Nephron progenitor cell (in vitro differentiated cells): ENCODE measurements at regions not wholly inside any gene's neighbourhood (a gene's known extent, or its start where the extent isn't known, plus 50 kb on each side); places are given as distances from the start of the nearest gene placed in this dataset.

Experiments used
- DNase-seq: peaks from one replicate; pipeline ENCODE4 v3.0.0; 2021
- H3K27ac Mint-ChIP-seq: 2 replicates; pipeline ENCODE4 v1.8.0; 2021; ENCODE audit warnings: mild to moderate bottlenecking, moderate library complexity, mixed read lengths
- H3K27me3 Mint-ChIP-seq: 2 replicates; pipeline ENCODE4 v1.8.0; 2021; ENCODE audit warnings: mild to moderate bottlenecking, low read depth, mixed read lengths; ENCODE audit not compliant: poor library complexity
- H3K36me3 Mint-ChIP-seq: 2 replicates; pipeline ENCODE4 v1.8.0; 2021; ENCODE audit warnings: low read depth, mixed read lengths
- H3K4me1 Mint-ChIP-seq: 2 replicates; pipeline ENCODE4 v1.8.0; 2021; ENCODE audit warnings: mixed read lengths
- H3K4me3 Mint-ChIP-seq: 2 replicates; pipeline ENCODE4 v1.8.0; 2021; ENCODE audit warnings: mild to moderate bottlenecking, moderate library complexity, mixed read lengths
- H3K9me3 Mint-ChIP-seq: 2 replicates; pipeline ENCODE4 v1.8.0; 2021; ENCODE audit warnings: mild to moderate bottlenecking, moderate library complexity, mixed read lengths
- TF ChIP-seq, protein P1 (sequence below): fragments of 200-600 bp; sonication (generic); IDR thresholded peaks from 2 replicates; pipeline ENCODE4 v1.5.0; 2021; ENCODE audit warnings: antibody characterized with exemption

DNA sequence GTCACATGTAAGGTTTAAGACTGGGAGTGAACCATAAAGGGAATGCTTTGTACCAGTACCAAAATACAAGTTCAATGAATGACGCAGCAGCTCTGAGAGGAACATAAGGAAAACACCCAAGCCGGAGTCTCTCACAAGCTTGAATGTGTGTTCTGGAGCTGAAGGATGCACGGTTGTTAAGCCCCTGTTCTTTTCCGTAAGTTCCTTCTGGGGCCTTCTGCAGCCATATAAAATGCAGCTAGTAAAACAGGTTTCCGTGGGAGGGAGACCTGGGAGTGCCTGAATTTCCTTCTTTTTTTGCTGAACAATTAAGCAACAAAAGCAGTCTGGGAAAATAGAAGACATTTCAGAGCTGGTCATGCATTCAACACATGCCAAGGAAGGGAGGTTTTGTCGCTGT, 73.2 kb upstream of the JAG1 start:
- peaks cover 4% of the 10 kb centered on the region for H3K36me3 Mint-ChIP-seq
- DNase-seq: no peak
- TF ChIP-seq, protein P1, sequence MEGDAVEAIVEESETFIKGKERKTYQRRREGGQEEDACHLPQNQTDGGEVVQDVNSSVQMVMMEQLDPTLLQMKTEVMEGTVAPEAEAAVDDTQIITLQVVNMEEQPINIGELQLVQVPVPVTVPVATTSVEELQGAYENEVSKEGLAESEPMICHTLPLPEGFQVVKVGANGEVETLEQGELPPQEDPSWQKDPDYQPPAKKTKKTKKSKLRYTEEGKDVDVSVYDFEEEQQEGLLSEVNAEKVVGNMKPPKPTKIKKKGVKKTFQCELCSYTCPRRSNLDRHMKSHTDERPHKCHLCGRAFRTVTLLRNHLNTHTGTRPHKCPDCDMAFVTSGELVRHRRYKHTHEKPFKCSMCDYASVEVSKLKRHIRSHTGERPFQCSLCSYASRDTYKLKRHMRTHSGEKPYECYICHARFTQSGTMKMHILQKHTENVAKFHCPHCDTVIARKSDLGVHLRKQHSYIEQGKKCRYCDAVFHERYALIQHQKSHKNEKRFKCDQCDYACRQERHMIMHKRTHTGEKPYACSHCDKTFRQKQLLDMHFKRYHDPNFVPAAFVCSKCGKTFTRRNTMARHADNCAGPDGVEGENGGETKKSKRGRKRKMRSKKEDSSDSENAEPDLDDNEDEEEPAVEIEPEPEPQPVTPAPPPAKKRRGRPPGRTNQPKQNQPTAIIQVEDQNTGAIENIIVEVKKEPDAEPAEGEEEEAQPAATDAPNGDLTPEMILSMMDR: no peak
- H3K4me1 Mint-ChIP-seq: peaks cover 36% of the 10 kb centered on the region
- peaks cover 8% of the 10 kb centered on the region for H3K27me3 Mint-ChIP-seq
- no peaks in the 10 kb centered on the region for H3K9me3 Mint-ChIP-seq
- no peak overlapping the region for H3K4me3 Mint-ChIP-seq
- H3K27ac Mint-ChIP-seq: peak overlapping the region; percentile 95

DNA sequence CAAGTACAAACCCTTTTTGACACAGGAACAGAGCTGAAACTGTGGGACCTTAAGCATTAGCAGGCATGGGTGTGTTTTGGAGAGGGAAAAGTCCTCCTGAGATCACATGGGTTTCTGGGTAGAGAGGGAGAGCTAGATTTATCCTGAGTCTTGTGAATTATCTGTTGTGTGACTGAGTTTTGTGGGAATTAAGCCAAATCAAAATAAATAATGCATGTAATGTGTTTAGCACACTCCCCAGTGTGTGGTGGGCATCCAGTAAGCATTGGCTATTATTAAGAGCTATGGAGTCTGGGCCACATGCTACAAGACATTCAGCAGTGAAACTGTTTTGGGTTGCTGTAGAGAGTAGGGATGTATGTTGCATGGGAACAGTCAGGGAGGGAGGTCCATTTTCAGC, 75.3 kb upstream of the JAG1 start:
- peaks cover 37% of the 10 kb centered on the region for H3K4me1 Mint-ChIP-seq
- no peak overlapping the region for H3K4me3 Mint-ChIP-seq
- no peaks in the 10 kb centered on the region for H3K9me3 Mint-ChIP-seq
- peaks cover 7% of the 10 kb centered on the region for H3K27me3 Mint-ChIP-seq
- TF ChIP-seq, protein P1: no peak
- no peak overlapping the region for H3K27ac Mint-ChIP-seq
- DNase-seq: no peak
- no peaks in the 10 kb centered on the region for H3K36me3 Mint-ChIP-seq

DNA sequence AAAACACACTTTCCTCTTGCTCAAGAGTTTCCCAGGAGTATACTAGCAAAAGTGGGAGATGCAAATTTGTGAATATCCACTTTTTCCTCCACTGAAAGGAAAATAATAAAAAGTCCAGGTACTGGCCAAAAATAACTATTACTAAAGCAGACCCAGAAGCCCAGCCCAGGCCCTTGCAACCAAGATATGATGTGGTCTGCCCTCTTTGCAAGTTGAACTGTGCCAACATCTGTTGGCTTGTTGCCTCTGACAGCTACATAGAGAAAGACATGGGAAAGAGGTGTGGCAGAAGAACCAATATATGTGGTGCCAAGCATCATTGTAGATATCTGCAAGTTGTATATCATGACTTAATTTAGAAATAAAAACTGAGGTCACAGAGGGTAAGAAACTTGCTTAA, 78.4 kb upstream of the JAG1 start:
- Mint-ChIP-seq H3K4me1 (peaks cover 37% of the 10 kb centered on the region), H3K36me3 (no peaks in the 10 kb centered on the region), H3K4me3 (no peak overlapping the region), H3K9me3 (no peaks in the 10 kb centered on the region), H3K27me3 (peaks cover 4% of the 10 kb centered on the region), H3K27ac (peak overlapping the region; percentile 55)
- no peak for DNase-seq
- TF ChIP-seq, protein P1: no peak

DNA sequence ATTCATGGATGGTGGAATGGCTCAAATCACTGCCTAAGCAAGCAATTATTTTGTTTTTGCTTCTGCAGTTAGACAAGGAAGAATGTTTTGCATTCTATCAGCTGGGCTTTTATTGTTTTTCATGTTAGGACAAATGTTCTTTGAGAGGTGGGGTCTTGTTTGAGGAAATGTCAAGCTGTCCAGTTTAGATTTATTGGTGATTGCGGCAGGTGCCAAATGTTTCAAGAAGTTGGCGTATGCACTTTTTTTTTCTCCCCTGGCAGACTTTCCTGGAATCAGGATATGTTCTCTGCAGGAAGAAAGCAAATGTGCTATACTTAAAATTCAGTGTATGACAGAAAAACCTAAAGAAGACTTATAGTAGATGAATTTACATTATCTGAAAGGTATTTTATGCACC, 81.0 kb upstream of the JAG1 start:
- Mint-ChIP-seq H3K36me3 (peaks cover 9% of the 10 kb centered on the region), H3K27me3 (no peaks in the 10 kb centered on the region), H3K27ac (no peak overlapping the region), H3K9me3 (peaks cover 8% of the 10 kb centered on the region), H3K4me1 (peaks cover 12% of the 10 kb centered on the region), H3K4me3 (no peak overlapping the region)
- TF ChIP-seq, protein P1: no peak
- no peak for DNase-seq

DNA sequence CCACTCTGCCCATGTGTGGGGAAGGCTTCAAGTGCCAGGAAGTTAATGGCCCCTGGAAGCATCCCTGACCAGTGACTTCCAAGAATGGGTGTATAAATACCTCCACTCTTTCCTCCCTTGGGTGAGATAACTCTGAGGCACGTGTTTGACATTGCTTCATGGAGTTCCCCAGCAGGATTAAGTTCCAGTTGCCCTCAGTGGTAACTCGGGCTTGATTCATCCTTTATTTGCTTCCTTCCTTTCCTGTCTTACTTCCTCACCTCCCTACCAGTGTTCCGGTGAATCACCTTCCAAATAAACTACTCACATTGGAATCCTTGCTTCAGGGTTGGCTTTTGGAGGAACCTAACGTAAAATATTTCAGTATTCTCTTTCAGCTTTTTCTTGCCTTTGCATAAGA, 84.6 kb upstream of the JAG1 start:
- H3K27ac Mint-ChIP-seq: peak overlapping the region; percentile 8
- DNase-seq: no peak
- peaks cover 8% of the 10 kb centered on the region for H3K9me3 Mint-ChIP-seq
- H3K36me3 Mint-ChIP-seq: peaks cover 9% of the 10 kb centered on the region
- peaks cover 24% of the 10 kb centered on the region for H3K4me1 Mint-ChIP-seq
- peaks cover 9% of the 10 kb centered on the region for H3K27me3 Mint-ChIP-seq
- TF ChIP-seq, protein P1: no peak
- H3K4me3 Mint-ChIP-seq: no peak overlapping the region

DNA sequence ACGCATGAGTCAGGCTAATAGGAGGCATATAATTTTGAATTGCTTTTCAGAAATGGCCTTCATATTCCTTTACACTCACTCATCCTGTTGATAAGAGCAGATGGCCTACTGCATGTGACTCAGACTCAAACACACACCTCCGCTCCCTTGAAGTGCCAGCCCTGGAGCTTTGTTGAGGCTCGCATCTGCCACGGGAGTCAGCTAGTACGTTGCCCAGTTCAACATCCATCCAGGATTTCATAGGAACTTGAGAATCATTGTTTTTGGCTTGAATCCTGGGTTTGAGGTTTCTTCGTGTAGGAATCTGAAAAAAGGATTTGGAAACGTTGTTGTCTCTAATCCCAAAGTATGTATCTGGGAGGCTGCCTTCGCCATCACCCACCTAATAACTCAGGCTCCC, 87.4 kb upstream of the JAG1 start:
- peaks cover 25% of the 10 kb centered on the region for H3K4me1 Mint-ChIP-seq
- H3K27me3 Mint-ChIP-seq: peaks cover 9% of the 10 kb centered on the region
- peaks cover 9% of the 10 kb centered on the region for H3K36me3 Mint-ChIP-seq
- H3K4me3 Mint-ChIP-seq: no peak overlapping the region
- no peak for DNase-seq
- TF ChIP-seq, protein P1: no peak
- peaks cover 12% of the 10 kb centered on the region for H3K9me3 Mint-ChIP-seq
- H3K27ac Mint-ChIP-seq: no peak overlapping the region
